Adrenal gland (tissue), 9 donors: ENCODE measurements at regions not wholly inside any gene's neighbourhood (a gene's known extent, or its start where the extent isn't known, plus 50 kb on each side); places are given as distances from the start of the nearest gene placed in this dataset.
A peak's percentile ranks its signal among the peaks of the same experiment; 100 is the strongest.

Experiments used
- DNase-seq, 7 donors: peaks; one replicate each; pipeline ENCODE4 v3.0.0-alpha.2; 2019 to 2020
- H3K27ac ChIP-seq, 5 donors: fragments of 200-600 bp; sonication (generic) in 4 of 5; 1 replicate in 3 of 5; 2 replicates in 2 of 5; pipeline versions ENCODE4 v1.5.1 to v1.8.0; 2016 to 2020; ENCODE audit warnings: mild to moderate bottlenecking in 1 of 5
- H3K27me3 ChIP-seq: fragments of 200-600 bp; 2 replicates; pipeline ENCODE4 v1.8.0; 2021
- H3K36me3 ChIP-seq, 2 donors: fragments of 200-600 bp; replicated peaks in 1 of 2; 1 replicate in 1 of 2; 2 replicates in 1 of 2; pipeline versions ENCODE4 v1.5.1 to v1.8.0; 2018 to 2022
- H3K4me1 ChIP-seq, 2 donors: fragments of 200-600 bp; replicated peaks in 1 of 2; 1 replicate in 1 of 2; 2 replicates in 1 of 2; pipeline versions ENCODE4 v1.5.1 to v1.8.0; 2018 to 2021
- H3K4me3 ChIP-seq, 4 donors: fragments of 200-600 bp; sonication (generic) in 3 of 4; one replicate each; pipeline ENCODE4 v1.5.1; 2016 to 2018
- H3K9me3 ChIP-seq, 3 donors: fragments of 200-600 bp; sonication (generic) in 1 of 3; replicated peaks in 1 of 3; 1 replicate in 2 of 3; 2 replicates in 1 of 3; pipeline versions ENCODE4 v1.5.1 to v1.8.0; 2016 to 2021
- CTCF ChIP-seq, 6 experiments: fragments of 450-650 bp in 4 of 6; fragments of 200-600 bp in 2 of 6; sonication (generic) in 1 of 6; IDR thresholded peaks; 1 replicate in 5 of 6; 2 replicates in 1 of 6; pipeline versions ENCODE4 v1.5.1 to v1.8.0; 2016 to 2021; ENCODE audit warnings: antibody characterized with exemption in 6 of 6, mild to moderate bottlenecking in 2 of 6, moderate library complexity in 1 of 6
- POLR2A ChIP-seq, 2 donors: fragments of 450-650 bp; IDR thresholded peaks; one replicate each; pipeline ENCODE4 v1.6.1; 2017; ENCODE audit warnings: antibody characterized with exemption in 2 of 2, mild to moderate bottlenecking in 2 of 2, moderate library complexity in 1 of 2
- WGBS, 4 donors: extraction: QIAGEN DNeasy Blood & Tissue Kit in 2 of 4; methylation state at CpG; one replicate each; pipeline versions ENCODE4 v1.1.5 to v1.1.7; 2013 to 2017; 5-methylcytosine and 5-hydroxymethylcytosine counted together
- intact Hi-C, 2 donors: fragments of 100-400 bp; cut with DNase I; formaldehyde crosslinking; loops; one replicate each; pipeline versions ENCODE4 v1.14.1 to v1.15.0; 2022 to 2023
- donor health status: healthy with polysubstance abuse.
- donor health status: Bipolar disorder and iron deficiency.
- donor health status: DM: yes; HTN: yes; CAD: no.
- donor health status: DM: no; HTN: no; CAD: no.
- donor health status: DM: no; HTN: no; CAD: no.

- Histone ChIP-seq H3K36me3 (no peaks in the 10 kb centered on the region), H3K4me1 (peaks cover 0 to 24% of the 10 kb centered on the region in 2 donors), H3K27ac (no peak overlapping the region), H3K27me3 (no peaks in the 10 kb centered on the region), H3K9me3 (no peaks in the 10 kb centered on the region), H3K4me3 (no peak overlapping the region)
- WGBS, 4 donors, result 91 to 100% (median 96%) methylated on average over 1 of the region's 1 CpG
- no peak for DNase-seq
- intact Hi-C loops, result no loop called here
- no peak for TF ChIP-seq CTCF (IDR thresholded peaks at IDR 0.05)
- TF ChIP-seq POLR2A (IDR thresholded peaks at IDR 0.05), result no peak
These were observed 769.5 kb upstream of the CXADR start for GRCh38 chr21:16743317-16743716.

DNA sequence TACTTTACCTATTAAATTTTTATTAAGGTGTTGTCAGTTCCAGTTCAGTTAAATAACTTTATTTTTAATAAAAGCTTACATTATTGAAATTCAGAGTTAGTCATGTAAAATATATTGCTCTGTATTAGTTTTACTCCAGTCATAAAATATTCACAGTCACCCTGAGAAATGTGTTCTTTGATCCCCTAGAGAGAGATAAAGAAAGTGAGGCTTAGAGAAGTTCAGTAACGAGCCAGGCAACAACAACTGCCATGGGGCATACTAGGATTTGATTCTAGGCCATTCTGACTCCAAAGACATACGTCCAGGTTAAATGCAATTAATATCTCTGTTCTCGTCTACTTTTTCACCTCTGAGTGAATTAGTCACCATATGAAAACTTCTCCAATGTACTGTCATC, 761.9 kb upstream of the CXADR start:
- TF ChIP-seq CTCF (IDR thresholded peaks at IDR 0.05), result no peak
- TF ChIP-seq POLR2A (IDR thresholded peaks at IDR 0.05), result no peak
- Histone ChIP-seq H3K36me3 (no peaks in the 10 kb centered on the region), H3K9me3 (no peaks in the 10 kb centered on the region), H3K4me3 (no peak overlapping the region), H3K4me1 (peaks cover 9 to 11% of the 10 kb centered on the region in 2 donors), H3K27ac (no peak overlapping the region), H3K27me3 (no peaks in the 10 kb centered on the region)
- 41 to 63% (median 52%) methylated on average over 3 of the region's 3 CpGs for WGBS, 4 donors
- intact Hi-C loops, result no loop called here
- no peak for DNase-seq

DNA sequence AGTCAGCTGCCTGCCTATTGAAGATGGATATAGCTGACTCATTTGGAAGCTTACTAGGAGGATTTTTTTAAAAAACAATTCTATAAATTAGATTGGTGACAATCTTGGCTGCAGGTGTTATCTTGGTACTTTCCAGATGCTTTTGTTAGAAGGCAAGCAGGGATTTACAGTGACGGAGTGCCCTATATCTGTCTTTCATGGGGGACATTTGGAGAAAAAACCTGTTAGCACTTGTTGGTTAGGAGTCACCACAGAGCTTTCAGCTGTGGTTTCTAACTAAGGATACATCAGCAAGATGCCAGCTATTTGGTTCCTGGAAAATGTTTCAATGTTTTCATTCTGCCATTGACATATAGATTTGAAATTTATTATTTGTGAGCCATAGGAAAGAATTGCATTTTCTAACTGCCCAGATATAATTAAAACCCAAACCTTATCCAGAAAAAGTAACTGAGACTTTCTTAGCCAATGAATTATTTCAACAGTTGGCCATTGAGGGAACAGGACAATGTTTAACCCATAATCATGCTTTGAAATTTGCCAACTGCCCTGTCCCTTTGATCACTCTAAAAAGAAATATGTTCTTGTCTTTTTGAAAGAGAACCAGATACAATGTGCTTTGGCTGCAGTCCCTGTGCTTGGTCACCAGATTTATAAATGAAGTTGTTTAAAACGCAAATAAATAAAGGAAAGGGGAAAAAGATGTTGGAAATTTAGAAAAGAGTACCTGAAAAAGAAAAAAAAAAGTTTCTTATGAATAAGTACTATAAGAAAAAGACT, 761.0 kb upstream of the CXADR start:
- H3K27me3 ChIP-seq, result no peaks in the 10 kb centered on the region
- H3K4me3 ChIP-seq, result no peak overlapping the region
- H3K36me3 ChIP-seq, result no peaks in the 10 kb centered on the region
- intact Hi-C loops, result no loop called here
- TF ChIP-seq POLR2A (IDR thresholded peaks at IDR 0.05) (no peak), CTCF (IDR thresholded peaks at IDR 0.05) (no peak)
- 34 to 54% (median 50%) methylated on average over 2 of the region's 2 CpGs for WGBS, 4 donors
- peak in 5 of 7 donors; percentile 20 to 62 (median 36) for DNase-seq
- no peaks in the 10 kb centered on the region for H3K9me3 ChIP-seq
- peaks cover 9 to 11% of the 10 kb centered on the region in 2 donors for H3K4me1 ChIP-seq
- H3K27ac ChIP-seq, result peak overlapping the region in 3 of 5 donors; percentile 13 to 50 (median 13)

DNA sequence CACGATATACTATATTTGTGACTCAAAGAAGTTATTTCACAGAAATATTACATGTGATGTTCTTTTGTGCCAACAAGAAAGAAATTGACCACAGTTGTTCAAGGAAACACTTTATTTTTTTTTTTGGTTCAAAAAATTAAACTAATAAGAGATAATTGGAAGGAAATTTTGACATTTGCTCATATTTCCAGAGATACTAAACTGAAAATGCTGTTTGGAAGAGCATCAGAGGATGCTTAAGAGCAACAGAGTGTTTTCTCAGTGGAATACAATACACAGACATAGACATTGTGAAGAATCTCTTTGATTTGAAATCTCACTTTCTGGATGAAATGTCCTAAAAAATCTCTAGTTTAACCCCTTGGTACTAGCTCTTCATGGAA, 760.4 kb upstream of the CXADR start:
- H3K27ac ChIP-seq, result no peak overlapping the region
- intact Hi-C loops, result no loop called here
- H3K27me3 ChIP-seq, result no peaks in the 10 kb centered on the region
- 41 to 60% (median 51%) methylated on average over 1 of the region's 1 CpG for WGBS, 4 donors
- no peak for TF ChIP-seq CTCF (IDR thresholded peaks at IDR 0.05)
- no peak for TF ChIP-seq POLR2A (IDR thresholded peaks at IDR 0.05)
- H3K4me1 ChIP-seq, result peaks cover 9 to 11% of the 10 kb centered on the region in 2 donors
- H3K9me3 ChIP-seq, result no peaks in the 10 kb centered on the region
- H3K4me3 ChIP-seq, result no peak overlapping the region
- DNase-seq, result no peak
- no peaks in the 10 kb centered on the region for H3K36me3 ChIP-seq
